ENCODE measurements at regions not wholly inside any gene's neighbourhood (a gene's known extent, or its start where the extent isn't known, plus 50 kb on each side); places are given as distances from the start of the nearest gene placed in this dataset.

DNA sequence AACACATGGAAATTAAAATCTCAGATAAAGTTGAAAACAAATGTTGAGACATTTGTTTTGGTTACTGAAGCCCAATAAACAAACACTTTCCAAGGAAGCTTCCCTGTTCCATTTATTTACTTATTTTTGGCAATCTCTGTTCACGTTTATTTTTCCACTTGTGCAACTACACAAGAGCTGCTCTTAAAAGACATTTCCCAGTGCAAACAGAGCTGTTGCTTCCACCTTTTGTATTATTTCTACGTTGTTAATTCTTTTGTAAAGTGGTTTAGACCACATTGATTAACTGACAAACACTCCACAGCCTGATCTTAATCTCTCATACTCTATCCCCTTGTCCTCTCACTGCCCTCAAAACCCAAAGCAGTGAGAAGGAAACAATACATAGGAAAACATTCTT, 757.6 kb downstream of the LIG4 start:
- DNase-seq = no peak

DNA sequence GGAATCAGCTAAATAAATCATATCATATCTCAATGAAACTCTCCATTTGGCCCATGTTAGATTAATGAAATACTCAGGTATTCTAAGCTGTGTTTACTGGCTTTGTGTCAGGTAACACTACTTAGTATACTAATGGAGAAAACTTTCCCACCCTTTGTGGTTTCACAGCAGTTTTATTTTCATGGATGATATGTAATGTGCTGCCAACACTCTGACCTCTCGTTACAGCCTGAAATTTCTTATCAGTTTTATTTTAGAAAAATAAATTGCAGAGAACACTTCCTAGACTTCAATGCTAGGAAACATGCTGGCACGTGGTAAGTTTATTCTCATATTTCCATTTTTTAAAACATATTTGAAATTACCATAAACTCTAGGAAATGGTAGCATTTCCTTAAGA, 758.9 kb downstream of the LIG4 start:
- DNase-seq = no peak

DNA sequence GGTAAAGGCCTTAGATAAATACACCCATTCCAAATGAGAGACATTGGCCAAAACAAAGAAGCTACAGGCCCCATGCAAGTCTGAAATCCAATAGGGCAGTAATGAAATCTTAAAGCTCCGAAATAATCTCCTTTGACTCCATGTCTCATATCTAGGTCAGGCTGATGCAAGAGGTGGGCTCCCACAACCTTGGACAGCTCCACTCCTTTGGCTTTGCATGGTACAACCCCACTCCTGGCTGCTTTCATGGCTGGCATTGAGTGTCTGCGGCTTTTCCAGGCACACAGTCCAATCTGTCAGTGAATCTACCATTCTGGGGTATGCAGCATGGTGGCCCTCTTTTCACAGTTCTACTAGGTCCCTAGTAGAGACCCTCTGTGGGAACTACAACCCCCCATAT, 762.5 kb downstream of the LIG4 start:
- DNase-seq = no peak

DNA sequence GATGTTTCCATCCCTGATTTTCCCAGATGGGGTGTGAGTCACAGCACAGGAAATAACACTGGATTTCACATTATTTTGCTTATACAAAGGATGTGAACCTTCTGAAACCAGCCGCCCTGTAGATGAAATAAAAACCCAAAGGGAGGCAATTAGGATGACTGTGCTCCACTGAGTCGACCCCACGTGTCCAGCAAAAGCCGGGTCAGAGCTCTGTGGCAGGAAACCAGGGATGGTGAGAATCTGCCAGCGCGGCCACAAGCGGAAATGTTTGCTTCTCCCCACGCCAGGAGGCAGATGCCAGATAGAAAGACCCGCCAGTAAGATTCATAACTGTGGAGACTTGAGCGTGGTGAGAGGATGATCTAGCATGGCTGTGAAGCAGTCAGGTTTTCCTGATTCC, 764.4 kb downstream of the LIG4 start:
- DNase-seq = no peak

DNA sequence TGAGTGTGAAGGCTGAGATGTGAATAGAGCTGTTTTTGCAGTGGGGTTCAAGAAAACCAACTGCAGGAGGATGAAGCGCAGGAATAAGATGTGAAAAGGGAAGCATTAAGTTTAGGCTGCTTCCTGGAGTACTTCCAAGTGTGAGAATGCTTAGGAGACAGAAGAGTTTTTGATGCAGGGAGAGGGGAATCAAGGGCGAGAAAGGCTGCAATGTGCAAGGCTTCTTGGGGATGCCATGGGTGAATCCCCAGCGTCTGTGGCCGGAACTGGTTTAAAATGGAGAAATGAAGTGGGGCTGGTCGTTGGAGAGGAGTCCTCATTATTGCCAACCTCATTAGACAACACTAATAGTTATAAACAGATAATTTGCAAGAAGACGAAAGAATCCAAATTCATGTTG, 764.9 kb downstream of the LIG4 start:
- no peak for DNase-seq

DNA sequence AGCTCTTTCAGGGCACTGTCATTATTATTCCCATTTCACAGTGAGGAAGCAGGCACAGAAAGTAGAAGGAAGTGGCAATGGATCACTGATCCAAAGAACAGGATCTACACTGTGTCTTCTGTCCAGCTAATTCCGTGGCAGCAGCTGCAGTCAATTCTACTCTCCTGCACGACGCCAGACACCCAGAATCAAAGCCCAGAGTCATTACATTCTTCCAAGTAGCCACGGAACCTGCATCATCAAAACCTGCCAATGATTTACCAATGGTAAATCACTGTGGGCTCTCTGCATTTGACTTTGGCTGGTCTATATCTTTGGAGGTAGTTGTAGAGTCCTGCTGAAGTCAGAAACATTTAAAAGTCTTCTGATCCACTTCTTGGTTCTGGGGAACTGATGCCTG, 767.7 kb downstream of the LIG4 start:
- no peak for DNase-seq

DNA sequence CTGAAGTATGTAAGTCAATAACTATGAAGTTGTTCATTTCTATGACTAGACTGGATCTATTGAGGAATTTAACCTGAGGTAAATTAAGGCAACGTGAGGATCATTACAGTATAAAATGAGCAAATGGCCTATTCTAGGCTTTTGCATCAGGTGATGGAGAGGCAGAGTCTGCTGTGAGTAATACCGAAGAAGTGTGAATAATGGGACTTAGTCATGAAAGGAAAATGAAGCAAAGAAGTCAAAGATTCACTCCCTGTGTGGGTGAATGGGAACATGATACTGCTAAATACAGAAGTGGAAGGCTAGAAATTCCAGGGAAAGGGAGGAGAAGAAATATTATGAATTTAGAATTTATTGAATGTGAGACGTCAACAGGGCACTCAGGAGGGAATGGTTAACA, 774.1 kb downstream of the LIG4 start:
- DNase-seq = no peak

DNA sequence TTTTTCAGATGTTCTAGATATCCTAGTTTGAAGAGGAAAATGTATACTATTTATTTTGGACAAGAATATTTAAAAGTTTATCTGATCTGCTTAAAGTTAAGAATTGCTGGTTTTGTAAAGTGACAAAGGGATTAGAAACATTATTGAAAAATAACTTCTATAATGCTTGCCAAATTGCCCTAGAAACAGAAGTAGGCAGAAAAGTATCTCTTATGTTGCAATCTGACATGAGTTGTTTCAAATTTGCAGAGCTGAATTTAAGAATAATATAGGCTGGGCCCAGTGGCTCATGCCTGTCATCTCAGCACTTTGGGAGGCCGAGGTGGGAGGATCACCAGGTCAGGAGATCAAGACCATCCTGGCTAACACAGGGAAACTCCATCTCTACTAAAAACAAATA, 777.1 kb downstream of the LIG4 start:
- DNase-seq = no peak

DNA sequence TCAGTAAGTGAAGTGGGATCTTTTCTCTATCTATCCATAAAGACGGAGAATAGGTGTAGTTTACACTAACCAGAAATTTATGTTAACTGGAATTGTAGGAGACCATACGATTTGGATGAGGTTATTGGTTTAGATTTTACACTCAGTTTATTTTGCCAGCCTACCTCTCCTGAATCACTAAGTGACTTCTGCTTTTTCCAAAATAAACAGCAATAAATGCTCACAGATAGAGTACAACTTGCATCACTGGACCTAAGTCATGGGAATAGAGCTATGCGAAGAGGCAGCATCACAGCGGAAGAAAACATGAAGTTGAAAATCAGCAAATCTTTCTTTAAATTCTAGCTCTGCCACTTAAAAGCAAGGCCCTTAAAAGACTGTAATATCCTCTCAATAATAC, 781.0 kb downstream of the LIG4 start:
- no peak for DNase-seq

DNA sequence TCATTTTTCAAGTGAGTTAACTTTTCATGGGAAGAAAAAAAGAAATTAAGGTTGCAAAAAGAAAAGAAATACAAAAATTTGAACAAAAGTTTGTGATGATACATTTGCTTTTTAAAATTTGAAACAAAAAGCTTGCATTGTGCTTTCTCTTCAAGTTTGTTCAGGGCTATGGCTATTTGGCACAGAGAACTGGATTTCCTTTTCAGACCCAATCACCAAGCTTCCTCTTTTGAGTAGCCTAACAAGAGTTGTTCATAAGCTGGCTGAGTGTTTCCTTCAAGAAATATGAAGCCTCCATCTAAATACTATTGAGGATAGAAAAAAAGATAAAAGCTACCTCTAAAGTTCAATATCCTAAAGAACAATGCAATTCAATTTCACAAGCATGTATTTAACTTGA, 787.8 kb downstream of the LIG4 start:
- DNase-seq = no peak

DNA sequence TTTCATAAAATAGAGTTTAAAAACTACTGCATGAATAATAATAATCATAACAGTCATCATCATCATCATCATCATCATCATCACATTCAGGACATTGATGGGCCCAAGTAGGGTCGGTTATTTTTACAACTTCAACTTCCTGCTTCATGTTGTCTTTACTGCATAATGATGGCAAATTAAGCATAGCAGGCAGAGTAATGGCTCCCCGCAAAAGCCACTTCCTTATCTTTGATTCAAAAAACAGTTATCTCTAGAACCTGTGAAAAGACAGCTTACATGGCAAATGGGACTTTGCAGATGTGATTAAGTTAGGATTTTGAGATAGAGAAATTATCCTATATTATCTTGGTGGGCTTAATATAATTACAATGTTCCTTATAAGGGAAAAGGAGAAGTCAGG, 792.9 kb downstream of the LIG4 start:
- no peak for DNase-seq

DNA sequence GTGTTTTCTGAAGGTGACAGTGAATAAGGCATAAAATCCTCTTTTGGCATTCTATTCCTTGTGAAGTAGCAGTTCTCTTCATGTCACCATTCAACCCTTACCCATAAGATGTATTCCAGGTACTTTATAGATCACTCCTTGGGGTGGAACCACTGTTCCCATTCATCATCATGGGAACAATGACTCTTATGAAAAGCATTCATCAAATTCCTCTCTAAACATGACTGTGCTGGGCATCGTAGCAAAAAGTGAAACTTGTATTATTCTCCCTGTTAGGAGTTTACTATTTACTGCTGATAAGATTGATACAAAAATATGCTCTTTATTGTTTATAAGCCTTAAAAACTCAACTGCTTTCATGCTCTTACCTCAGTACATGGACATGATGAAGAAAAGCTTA, 793.4 kb downstream of the LIG4 start:
- DNase-seq = no peak

DNA sequence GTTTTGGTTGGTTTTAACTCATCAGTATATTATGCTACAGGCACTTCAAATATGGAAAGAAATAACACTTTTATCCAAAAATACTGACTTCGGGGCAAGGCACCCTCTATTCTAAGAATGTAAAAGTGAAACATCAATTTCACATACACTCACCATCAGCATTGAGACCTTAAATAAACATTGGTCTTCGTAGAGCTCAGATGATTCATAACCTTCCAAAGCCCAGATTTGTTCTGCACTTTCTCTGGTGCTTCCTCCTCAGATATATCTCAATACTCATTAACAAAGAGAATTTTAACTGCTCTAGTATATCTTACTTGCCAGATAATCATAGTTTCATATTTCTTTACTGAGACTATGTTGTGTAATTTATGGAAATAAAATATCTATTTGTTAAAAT, 794.3 kb downstream of the LIG4 start:
- no peak for DNase-seq

DNA sequence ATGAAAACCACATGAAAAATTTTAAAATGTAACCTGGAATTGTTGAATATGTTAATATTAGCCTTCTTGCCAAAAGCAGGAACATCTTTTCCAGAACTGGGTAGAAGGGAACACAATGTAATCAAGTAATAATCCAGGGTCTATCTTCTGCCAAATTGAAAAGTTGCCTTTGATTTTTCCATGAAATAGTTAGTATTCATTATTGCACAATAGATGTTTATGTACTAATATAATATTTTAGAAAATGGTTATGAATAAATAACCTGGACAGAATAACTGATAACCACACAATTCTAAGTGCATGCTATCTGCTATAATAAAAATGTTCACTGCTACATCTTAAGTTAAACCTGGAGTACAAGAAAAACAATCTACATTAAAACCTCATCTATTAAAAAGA, 802.3 kb downstream of the LIG4 start:
- DNase-seq = no peak

DNA sequence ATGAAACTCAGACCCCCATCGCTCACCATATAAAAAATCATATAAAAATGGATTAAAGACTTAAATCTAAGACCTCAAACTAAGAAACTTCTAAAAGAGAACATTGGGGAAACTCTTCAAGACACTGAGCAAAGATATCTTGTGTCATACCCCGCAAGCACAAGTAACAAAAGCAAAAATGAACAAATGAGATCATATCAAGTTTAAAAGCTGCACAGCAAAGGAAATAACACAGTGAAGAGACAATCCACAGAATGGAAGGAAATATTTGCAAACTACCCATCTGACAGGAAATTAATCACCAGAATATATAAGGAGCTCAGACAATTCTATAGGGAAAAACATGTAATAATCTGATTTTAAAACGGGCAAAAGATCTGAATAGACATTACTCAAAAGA, 808.3 kb downstream of the LIG4 start:
- DNase-seq = no peak

DNA sequence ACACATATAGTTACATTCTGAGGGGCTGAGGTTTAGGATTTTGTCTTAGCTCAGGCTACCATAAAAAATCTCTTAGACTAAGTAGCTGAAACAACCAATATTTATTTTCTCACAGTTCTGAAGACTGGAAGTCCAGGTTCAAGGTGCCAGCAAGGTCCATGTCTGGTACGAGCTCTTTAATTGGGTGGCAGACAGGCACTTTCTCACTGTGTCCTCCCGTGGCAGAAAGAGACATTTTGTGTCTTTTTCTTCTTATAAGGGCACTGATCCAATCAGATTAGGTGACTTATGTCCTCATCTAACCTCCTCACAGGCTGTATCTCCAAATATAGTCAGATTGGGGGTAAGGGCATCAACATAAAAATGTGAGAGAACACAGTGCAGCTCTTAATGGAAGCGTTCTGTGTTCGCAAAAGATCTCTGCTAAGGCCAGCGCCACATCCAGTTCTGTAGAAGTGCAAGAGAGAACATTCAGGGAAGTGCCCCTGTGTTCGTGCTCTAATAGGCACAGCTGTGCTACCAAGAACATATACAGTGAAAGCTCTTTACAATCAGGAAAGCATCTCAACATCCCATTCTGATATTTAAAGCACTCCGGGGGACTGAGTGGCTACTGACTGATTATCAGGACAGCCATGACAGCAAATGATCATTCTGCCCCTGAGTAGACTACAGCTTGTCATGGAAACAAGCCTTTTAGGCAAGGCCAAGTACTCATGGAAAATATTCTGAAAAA, 819.2 kb downstream of the LIG4 start:
- DNase-seq = no peak

DNA sequence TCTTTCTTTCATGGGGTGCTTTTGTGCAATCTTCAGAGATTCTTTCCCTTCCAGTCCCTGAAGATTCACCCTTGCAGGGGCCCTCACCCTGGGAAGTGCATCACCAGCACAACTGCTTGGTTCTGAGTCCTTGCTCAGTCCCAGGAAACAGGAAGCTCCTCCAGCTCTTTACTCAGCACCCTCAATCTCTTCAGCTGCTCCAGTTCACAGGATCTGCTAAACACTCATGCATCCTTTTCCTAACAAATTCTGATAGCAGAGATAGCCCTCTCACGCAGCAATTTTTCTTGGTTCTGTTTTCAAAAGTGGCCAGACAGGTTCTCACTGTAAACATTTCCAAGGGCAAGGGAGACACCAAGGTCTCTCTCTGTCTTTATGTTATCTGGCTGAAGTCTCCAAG, 823.1 kb downstream of the LIG4 start:
- DNase-seq = no peak

DNA sequence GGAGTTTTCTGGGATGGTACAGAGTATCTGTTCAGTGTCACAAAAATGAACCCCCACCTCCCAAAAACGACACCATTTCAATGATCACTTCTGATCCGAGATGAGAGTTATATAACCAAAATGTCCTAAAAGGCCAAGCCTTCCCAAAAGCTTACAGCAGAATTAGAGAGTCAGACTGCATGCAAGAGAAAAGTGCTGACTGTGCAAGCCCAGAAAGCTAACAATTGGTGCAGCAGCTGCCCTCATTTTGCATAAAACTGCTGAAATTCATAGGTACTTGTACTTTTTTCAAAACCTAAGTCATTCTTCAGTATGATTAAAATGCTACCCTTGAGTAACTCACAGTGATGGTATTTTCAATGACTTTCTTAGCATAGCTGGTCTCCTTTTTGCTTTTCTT, 819.6 kb upstream of the ARGLU1 start:
- no peak for DNase-seq

DNA sequence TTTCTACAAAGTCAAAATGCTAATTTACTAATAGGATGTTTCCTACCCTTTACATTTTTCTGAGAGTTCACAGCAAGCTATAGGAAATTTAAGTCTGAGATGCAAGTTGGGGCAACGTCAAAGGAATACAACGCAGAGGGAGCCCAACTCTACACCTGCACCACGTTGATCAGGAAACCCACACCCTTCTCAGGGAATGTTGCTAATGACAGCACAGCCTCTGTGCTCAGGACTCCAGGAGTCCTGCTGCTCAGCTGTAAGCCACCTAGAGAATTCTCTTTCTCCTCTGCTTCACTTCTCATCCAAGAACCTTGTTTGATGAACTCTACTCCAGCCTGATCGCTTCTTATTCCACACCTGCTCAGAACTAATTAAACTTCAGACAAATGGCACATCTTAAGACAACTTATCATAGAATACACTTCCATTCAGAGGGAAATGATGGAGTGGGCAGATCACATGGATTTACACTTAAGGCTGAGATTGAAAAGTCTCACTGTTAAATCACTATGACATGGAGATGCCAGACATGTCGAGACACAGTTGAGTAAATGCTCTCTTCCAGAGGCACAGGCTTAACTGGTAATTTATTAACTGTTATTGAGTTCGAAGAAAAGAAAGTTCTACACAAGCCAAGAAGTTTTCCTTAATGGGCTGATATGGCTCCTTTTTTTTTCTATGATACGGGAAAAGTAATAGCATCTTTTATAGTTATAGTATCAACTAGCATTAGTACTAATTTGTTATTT, 811.6 kb upstream of the ARGLU1 start:
- DNase-seq = no peak

DNA sequence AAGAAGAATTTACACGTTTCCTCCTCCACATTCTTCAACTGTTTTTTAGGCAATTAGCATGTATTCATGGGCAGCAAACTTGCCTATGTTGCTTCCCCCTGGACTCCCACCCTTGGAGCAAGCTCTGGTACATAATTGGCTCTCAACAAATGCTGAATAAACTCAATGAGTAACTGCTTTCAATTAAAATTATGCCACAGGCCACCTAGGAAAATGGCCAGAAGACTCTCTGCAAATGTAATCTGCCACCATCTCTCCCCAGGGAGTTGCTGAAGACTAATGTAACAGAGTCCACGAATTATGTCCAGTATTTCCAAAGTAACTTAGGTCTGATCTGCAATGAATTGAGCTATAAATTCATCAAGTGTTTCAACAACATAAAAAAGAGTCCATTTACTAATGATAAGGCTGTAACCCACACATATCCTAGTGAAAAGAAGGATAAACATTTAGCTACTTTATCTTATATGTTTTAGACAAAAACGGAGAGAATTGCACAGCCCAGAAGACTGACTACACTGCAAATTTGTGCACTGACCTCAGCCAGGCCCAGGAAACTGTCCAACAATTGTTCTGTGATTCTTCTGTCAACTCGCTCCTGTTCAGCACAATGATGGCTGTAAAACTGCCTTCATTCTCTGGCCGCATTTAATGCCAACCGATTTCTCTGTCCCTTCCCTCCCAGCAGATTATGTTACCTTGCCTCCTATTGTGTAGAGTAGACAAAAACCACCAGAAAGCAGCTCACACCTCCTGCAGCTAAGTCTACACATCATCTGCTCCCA, 808.6 kb upstream of the ARGLU1 start:
- DNase-seq = no peak

DNA sequence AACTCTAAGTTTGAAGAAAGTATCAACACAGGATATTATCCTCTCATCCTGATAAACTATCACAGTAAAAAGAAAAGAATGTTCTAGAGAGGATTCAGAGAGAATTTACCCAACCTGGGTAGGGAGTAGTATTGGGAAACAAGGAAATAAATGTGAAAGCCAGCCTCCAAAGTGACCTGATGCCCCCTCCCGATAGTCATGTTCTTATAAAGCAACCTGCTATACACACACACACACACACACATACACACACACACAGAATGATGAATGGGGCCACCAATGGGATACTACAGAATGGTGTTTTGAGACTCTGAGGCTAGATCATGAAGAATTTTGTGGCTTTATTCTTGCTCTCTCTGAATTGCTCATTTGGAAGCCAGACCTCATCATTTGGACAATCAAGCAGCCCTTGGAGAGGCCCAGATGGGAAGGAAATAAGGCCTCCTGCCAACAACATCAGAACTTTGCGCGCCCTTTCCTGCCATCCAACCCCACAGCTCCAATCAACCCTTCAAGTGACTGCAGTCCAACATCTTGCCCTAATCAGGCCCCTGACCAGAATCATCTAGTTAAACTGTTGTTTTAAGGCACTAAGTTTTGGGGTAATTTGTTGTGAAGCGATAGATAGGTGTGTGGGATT, 807.9 kb upstream of the ARGLU1 start:
- DNase-seq = no peak

DNA sequence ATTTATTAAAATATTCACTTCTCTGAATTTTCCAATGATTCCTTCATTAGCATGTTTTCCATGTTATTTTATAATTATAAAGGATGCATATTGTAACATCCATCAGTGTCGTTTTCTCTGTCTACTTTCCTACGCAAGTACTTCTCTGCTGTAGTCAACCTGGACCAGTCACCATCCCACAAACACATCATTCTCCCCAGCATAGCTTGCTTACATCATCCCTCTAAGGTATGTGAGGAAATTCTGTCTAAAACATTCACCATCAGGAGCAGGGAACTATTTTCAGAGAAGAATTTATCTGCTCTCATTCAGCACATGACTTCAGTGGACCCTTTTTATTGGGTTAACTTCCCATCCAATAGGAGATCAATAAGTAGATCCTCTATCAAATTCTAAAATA, 806.1 kb upstream of the ARGLU1 start:
- no peak for DNase-seq

DNA sequence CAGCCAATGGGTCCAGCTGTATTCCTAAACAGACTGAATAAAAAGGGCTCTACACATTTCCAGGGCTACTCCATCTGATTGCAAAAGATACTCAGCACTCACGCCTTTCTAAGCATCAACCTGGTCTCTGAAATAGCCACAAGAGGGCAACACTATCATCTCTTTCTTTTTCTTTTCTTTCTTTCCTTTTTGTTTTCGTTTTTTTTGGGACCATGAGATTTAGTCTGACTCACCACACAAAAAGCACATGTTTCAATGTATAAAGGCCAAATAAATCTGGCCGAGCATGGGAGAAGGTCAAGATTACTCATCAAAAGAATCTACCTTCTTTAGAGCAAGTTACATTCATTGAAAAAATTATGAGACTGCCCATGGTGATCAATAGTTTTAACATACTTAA, 805.6 kb upstream of the ARGLU1 start:
- DNase-seq = no peak

Data from central memory CD4-positive, alpha-beta T cell (primary cell).